HepG2 (cell line): ENCODE measurements at regions not wholly inside any gene's neighbourhood (a gene's known extent, or its start where the extent isn't known, plus 50 kb on each side); places are given as distances from the start of the nearest gene placed in this dataset.

Experiments
- ATAC-seq: fragments of 200-7000 bp; cut with Tn5 transposase; 3 replicates; pipeline ENCODE4 v1.9.1; 2020; ENCODE audit warnings: mild to moderate bottlenecking, moderate library complexity
- BruUV-seq: library from RNA; stranded (reverse); fragments of 400-500 nt; replicated peaks from 2 replicates; lab custom pipeline; 2021; lab: Mats Ljungman, UMichigan
- CTCF ChIA-PET: fragments of 300-600 bp; formaldehyde crosslinking; extraction: SDS; loops from one replicate; lab custom pipeline; 2021; ENCODE audit warnings: low total read pairs, inconsistent platforms, low intra/inter-chr PET ratio; lab: Yijun Ruan, JAX
- POLR2A ChIA-PET: fragments of 350-600 bp; sonication (Branson Sonifier 250); formaldehyde crosslinking; loops from one replicate; lab custom pipeline; 2020; ENCODE audit warnings: antibody characterized with exemption, inconsistent platforms; lab: Yijun Ruan, JAX
- DNase-seq: peaks from one replicate; pipeline ENCODE4 v3.0.0-alpha.2; 2015; ENCODE audit warnings: low spot score
- FAIRE-seq: peaks from 3 replicates; lab custom pipeline; 2011; peaks lifted over from hg19 to GRCh38; lab: Jason Lieb, UNC
- H2AFZ ChIP-seq: one replicate; pipeline ENCODE4 v1.6.1; 2011; ENCODE audit warnings: low read length, inconsistent platforms
- H3K27ac ChIP-seq: fragments of 300-600 bp; 3 replicates; pipeline ENCODE4 v1.8.0; 2011; ENCODE audit warnings: mixed run types, mild to moderate bottlenecking, mixed read lengths, low read length, inconsistent platforms; ENCODE audit not compliant: insufficient read depth; ENCODE audit errors: extremely low read length
- H3K27me3 ChIP-seq, 2 experiments: fragments of 200-600 bp in 1 of 2; 2 replicates in 1 of 2; 3 replicates in 1 of 2; pipeline versions ENCODE4 v1.6.0 to v1.8.0; 2011; ENCODE audit warnings: low read length in 2 of 2, mild to moderate bottlenecking in 2 of 2, moderate library complexity in 2 of 2, inconsistent platforms in 1 of 2; ENCODE audit not compliant: insufficient read depth in 2 of 2, control insufficient read depth in 1 of 2
- H3K36me3 ChIP-seq, 2 experiments: fragments of 200-600 bp in 1 of 2; replicated peaks in 1 of 2; 2 replicates in 1 of 2; 3 replicates in 1 of 2; pipeline versions ENCODE4 v1.5.1 to v1.8.0; 2011; ENCODE audit warnings: low read length in 2 of 2, inconsistent platforms in 1 of 2; ENCODE audit not compliant: insufficient read depth in 2 of 2, control insufficient read depth in 1 of 2
- H3K4me1 ChIP-seq: 2 replicates; pipeline ENCODE4 v1.5.1; 2012; ENCODE audit warnings: low read length, inconsistent platforms; ENCODE audit not compliant: insufficient read depth
- H3K4me2 ChIP-seq: 2 replicates; pipeline ENCODE4 v1.6.0; 2011; ENCODE audit warnings: low read depth, low read length, inconsistent platforms
- H3K4me3 ChIP-seq, 3 experiments: fragments of 200-600 bp in 1 of 3; sonication (generic), shearing (Covaris generic) in 1 of 3; replicated peaks in 1 of 3; 2 replicates each; pipeline ENCODE4 v1.5.1; 2011 to 2016; ENCODE audit warnings: low read length in 3 of 3, inconsistent platforms in 2 of 3, low read depth in 2 of 3, mild to moderate bottlenecking in 2 of 3, control low read depth in 1 of 3, mixed read lengths in 1 of 3; ENCODE audit not compliant: insufficient read depth in 1 of 3
- H3K79me2 ChIP-seq: one replicate; pipeline ENCODE4 v1.6.1; 2011; ENCODE audit warnings: low read length, inconsistent platforms; ENCODE audit not compliant: insufficient read depth
- H3K9ac ChIP-seq: 2 replicates; pipeline ENCODE4 v1.6.0; 2011; ENCODE audit warnings: mild to moderate bottlenecking, low read depth, low read length, inconsistent platforms; ENCODE audit not compliant: insufficient read depth
- H3K9me3 ChIP-seq: 2 replicates; pipeline ENCODE4 v1.5.1; 2012; ENCODE audit warnings: mild to moderate bottlenecking, low read length
- H4K20me1 ChIP-seq: 2 replicates; pipeline ENCODE4 v1.6.0; 2011; ENCODE audit warnings: inconsistent platforms, mild to moderate bottlenecking, low read length, moderate library complexity; ENCODE audit not compliant: insufficient read depth
- ESRRA ChIP-seq: sonication (generic); formaldehyde crosslinking; IDR thresholded peaks from 2 replicates; pipeline ENCODE4 v1.5.1; 2020; ENCODE audit warnings: mild to moderate bottlenecking, low read depth, missing genetic modification reagents
- GATA4 ChIP-seq: sonication (generic); IDR thresholded peaks from 2 replicates; pipeline ENCODE4 v1.6.1; 2016; ENCODE audit warnings: antibody characterized with exemption, low read depth, borderline replicate concordance
- HIC2 ChIP-seq: sonication (generic); formaldehyde crosslinking; IDR thresholded peaks from 2 replicates; pipeline ENCODE4 v1.9.0; 2022; ENCODE audit warnings: low read depth, missing genetic modification reagents
- HNRNPH1 ChIP-seq: fragments of 200-400 bp; formaldehyde crosslinking; optimal IDR thresholded peaks from 2 replicates; pipeline ENCODE3; 2017; ENCODE audit warnings: mild to moderate bottlenecking, low read depth, low read length
- IKZF1 ChIP-seq: fragments of 450-650 bp; IDR thresholded peaks from 2 replicates; pipeline ENCODE4 v1.7.1; 2016
- RAD21 ChIP-seq: fragments of 450-650 bp; formaldehyde crosslinking; IDR thresholded peaks from 2 replicates; pipeline ENCODE4 v1.5.0; 2020; ENCODE audit warnings: mild to moderate bottlenecking
- RARG ChIP-seq: sonication (generic); formaldehyde crosslinking; IDR thresholded peaks from 2 replicates; pipeline ENCODE4 v1.4.0; 2020; ENCODE audit warnings: low read depth, mild to moderate bottlenecking, missing genetic modification reagents
- RFX3 ChIP-seq: IDR thresholded peaks from 2 replicates; pipeline ENCODE4 v1.6.1; 2016; ENCODE audit warnings: missing biosample characterization, missing genetic modification reagents
- TIGD3 ChIP-seq: sonication (generic); formaldehyde crosslinking; IDR thresholded peaks from 2 replicates; pipeline ENCODE4 v1.5.1; 2020; ENCODE audit warnings: mild to moderate bottlenecking, missing genetic modification reagents, borderline replicate concordance
- ZBTB21 ChIP-seq: sonication (generic); formaldehyde crosslinking; IDR thresholded peaks from 2 replicates; pipeline ENCODE4 v1.4.0; 2020; ENCODE audit warnings: missing genetic modification reagents
- ZFYVE20 ChIP-seq: sonication (generic); formaldehyde crosslinking; IDR thresholded peaks from 2 replicates; pipeline ENCODE4 v1.8.0; 2023; ENCODE audit warnings: low read depth, mild to moderate bottlenecking, moderate library complexity, missing genetic modification reagents, borderline replicate concordance
- ZNF382 ChIP-seq: sonication (generic); formaldehyde crosslinking; IDR thresholded peaks from 2 replicates; pipeline ENCODE4 v1.5.0; 2020; ENCODE audit warnings: missing genetic modification reagents, mild to moderate bottlenecking, borderline replicate concordance
- ZNF512B ChIP-seq: sonication (generic); formaldehyde crosslinking; IDR thresholded peaks from 2 replicates; pipeline ENCODE4 v1.5.1; 2020; ENCODE audit warnings: missing genetic modification reagents, mild to moderate bottlenecking, borderline replicate concordance
- WGBS: methylation state at CpG from one replicate; pipeline ENCODE4 v1.1.6; 2017; ENCODE audit warnings: low lambda C conversion rate; 5-methylcytosine and 5-hydroxymethylcytosine counted together
- in situ Hi-C: cut with HindIII; loops from 2 replicates; pipeline ENCODE4 v1.10.0; 2017; ENCODE audit warnings: low pct_unique_long_range_greater_than_20kb; ENCODE audit not compliant: extremely low pct_ligation_motif_present
- intact Hi-C: fragments of 100-400 bp; cut with micrococcal nuclease; formaldehyde crosslinking; loops from one replicate; pipeline ENCODE4 v1.10.0; 2022; ENCODE audit not compliant: unreplicated experiment

- no peak for DNase-seq
- no peaks in the 10 kb centered on the region for H3K79me2 ChIP-seq
- ChIA-PET CTCF (no interaction called here), POLR2A (no interaction called here)
- H3K4me2 ChIP-seq: no peak overlapping the region
- intact Hi-C loops (no loop called here), in situ Hi-C loops (no loop called here)
- H3K27me3 ChIP-seq: no peaks in the 10 kb centered on the region; a peak in 1 of 5 replicates
- no peaks in the 10 kb centered on the region for H3K9me3 ChIP-seq
- BruUV-seq: no TSS peak
- no peaks in the 10 kb centered on the region for H4K20me1 ChIP-seq
- H3K4me3 ChIP-seq: no peak overlapping the region
- no peak for FAIRE-seq
- no peak overlapping the region for H2AFZ ChIP-seq
- no peaks in the 10 kb centered on the region for H3K36me3 ChIP-seq
- no peaks in the 10 kb centered on the region for H3K4me1 ChIP-seq
- no peak overlapping the region for H3K27ac ChIP-seq
- no peak for ATAC-seq
- TF ChIP-seq TIGD3 (CRISPR knock-in tag): no peak
- no peak for TF ChIP-seq ESRRA (CRISPR knock-in tag)
- no peak for TF ChIP-seq ZBTB21 (CRISPR knock-in tag)
- no peak for TF ChIP-seq RFX3
- TF ChIP-seq HNRNPH1: no peak
- no peak for TF ChIP-seq ZNF382 (CRISPR knock-in tag)
- no peak for TF ChIP-seq GATA4
- no peak for TF ChIP-seq HIC2 (CRISPR knock-in tag)
- TF ChIP-seq ZFYVE20 (CRISPR knock-in tag): no peak
- no peak for TF ChIP-seq RARG (CRISPR knock-in tag)
- no peak for TF ChIP-seq RAD21 (CRISPR knock-in tag)
- no peak for TF ChIP-seq ZNF512B (CRISPR knock-in tag)
- TF ChIP-seq IKZF1: no peak
- WGBS: 3% methylated on average over 2 of the region's 2 CpGs
- no peak overlapping the region for H3K9ac ChIP-seq
Measured at GRCh38 chr9:119998614-119999013, 581.4 kb downstream of the CDK5RAP2 start.
